ENCODE measurements at regions not wholly inside any gene's neighbourhood (a gene's known extent, or its start where the extent isn't known, plus 50 kb on each side); places are given as distances from the start of the nearest gene placed in this dataset.

- no peak for TF ChIP-seq CTCF (IDR thresholded peaks at IDR 0.05)
- TF ChIP-seq POLR2A (IDR thresholded peaks at IDR 0.05): no peak
These were observed 329.3 kb upstream of the IRAK1BP1 start for GRCh38 chr6:78538002-78538401.

Data from Peyer's patch (tissue), 4 donors.